Spleen (tissue), 7 donors: ENCODE measurements at regions not wholly inside any gene's neighbourhood (a gene's known extent, or its start where the extent isn't known, plus 50 kb on each side); places are given as distances from the start of the nearest gene placed in this dataset.

ENCODE experiments used
- CTCF ChIP-seq, 11 experiments: fragments of 200-600 bp in 7 of 11; fragments of 450-650 bp in 4 of 11; sonication (generic) in 4 of 11; IDR thresholded peaks in 8 of 11; conservative IDR thresholded peaks in 3 of 11; 1 replicate in 7 of 11; 2 replicates in 4 of 11; pipeline versions ENCODE4 v1.4.0 to v1.8.0; 2016 to 2021; ENCODE audit warnings: antibody characterized with exemption in 11 of 11, inconsistent platforms in 4 of 11, mild to moderate bottlenecking in 1 of 11
- POLR2A ChIP-seq, 3 donors: fragments of 450-650 bp; IDR thresholded peaks; one replicate each; pipeline ENCODE4 v1.5.1; 2017; ENCODE audit warnings: antibody characterized with exemption in 3 of 3, mild to moderate bottlenecking in 1 of 3
- POLR2AphosphoS5 ChIP-seq, 3 donors: sonication (generic); formaldehyde crosslinking; IDR thresholded peaks; one replicate each; pipeline ENCODE4 v1.5.1; 2017; ENCODE audit warnings: antibody characterized with exemption in 3 of 3
- donor health status: DM: no; HTN: no; CAD: no; lungs with moderate emphysema.
- donor health status: DM: no; HTN: no; CAD: no.
- donor health status: DM: no; HTN: no; CAD: no.

- TF ChIP-seq CTCF (IDR thresholded peaks at IDR 0.05 in 8 of 11, conservative IDR thresholded peaks at IDR 0.05 in 3 of 11) (no peak), POLR2A (IDR thresholded peaks at IDR 0.05) (no peak), POLR2AphosphoS5 (IDR thresholded peaks at IDR 0.05) (no peak)
Measured at GRCh38 chr3:166199491-166199890, 362.3 kb upstream of the BCHE start.
